OCI-LY1 (cell line): ENCODE measurements at regions not wholly inside any gene's neighbourhood (a gene's known extent, or its start where the extent isn't known, plus 50 kb on each side); places are given as distances from the start of the nearest gene placed in this dataset.

Experiments
- H2AFZ ChIP-seq: fragments of 200-600 bp; sonication (generic), shearing (Covaris generic); 2 replicates; pipeline ENCODE4 v1.6.0; 2014; ENCODE audit warnings: antibody characterized with exemption, mild to moderate bottlenecking, low read length
- H3F3A ChIP-seq: fragments of 200-600 bp; sonication (generic), shearing (Covaris generic); 2 replicates; pipeline ENCODE4 v1.6.0; 2014; ENCODE audit warnings: mild to moderate bottlenecking, antibody characterized with exemption, low read length, moderate library complexity; ENCODE audit not compliant: insufficient read depth
- H3K27ac ChIP-seq: fragments of 200-600 bp; sonication (generic); 2 replicates; pipeline ENCODE4 v1.5.1; 2014; ENCODE audit warnings: low read length, mixed run types, mild to moderate bottlenecking, low read depth; ENCODE audit not compliant: poor library complexity, severe bottlenecking
- H3K27me3 ChIP-seq: fragments of 200-600 bp; sonication (generic); 2 replicates; pipeline ENCODE4 v1.6.0; 2014; ENCODE audit warnings: antibody characterized with exemption, mild to moderate bottlenecking, low read length, moderate library complexity; ENCODE audit not compliant: insufficient read depth
- H3K36me3 ChIP-seq: fragments of 200-600 bp; sonication (generic); 2 replicates; pipeline ENCODE4 v1.6.1; 2014; ENCODE audit warnings: mild to moderate bottlenecking, antibody characterized with exemption, low read length, moderate library complexity, mixed read lengths; ENCODE audit not compliant: insufficient read depth
- H3K4me1 ChIP-seq: fragments of 200-600 bp; sonication (generic); 2 replicates; pipeline ENCODE4 v1.5.1; 2014; ENCODE audit warnings: mild to moderate bottlenecking, low read length, moderate library complexity; ENCODE audit not compliant: insufficient read depth, severe bottlenecking
- H3K4me2 ChIP-seq: fragments of 200-600 bp; sonication (generic), shearing (Covaris generic); 2 replicates; pipeline ENCODE4 v1.6.1; 2014; ENCODE audit warnings: low read length
- H3K4me3 ChIP-seq: fragments of 200-600 bp; sonication (generic); 2 replicates; pipeline ENCODE4 v1.5.1; 2014; ENCODE audit warnings: low read length, low read depth, mild to moderate bottlenecking, mixed read lengths; ENCODE audit not compliant: poor library complexity, severe bottlenecking
- H3K79me2 ChIP-seq: fragments of 200-600 bp; shearing (Covaris generic); 2 replicates; pipeline ENCODE4 v1.6.1; 2016; ENCODE audit warnings: mixed run types, low read length, mixed read lengths; ENCODE audit not compliant: insufficient read depth
- H3K9ac ChIP-seq: fragments of 200-600 bp; sonication (generic), shearing (Covaris generic); 2 replicates; pipeline ENCODE4 v1.6.1; 2014; ENCODE audit warnings: mild to moderate bottlenecking, low read length, mixed read lengths
- H3K9me2 ChIP-seq: fragments of 200-600 bp; sonication (generic), shearing (Covaris generic); 2 replicates; pipeline ENCODE4 v1.6.1; 2014; ENCODE audit warnings: low read depth, mild to moderate bottlenecking, low read length, mixed read lengths
- H3K9me3 ChIP-seq: fragments of 200-600 bp; shearing (Covaris generic); 2 replicates; pipeline ENCODE4 v1.6.1; 2014; ENCODE audit warnings: low read length, mixed read lengths
- H4K20me1 ChIP-seq: fragments of 200-600 bp; sonication (generic), shearing (Covaris generic); 2 replicates; pipeline ENCODE4 v1.6.0; 2016; ENCODE audit warnings: mild to moderate bottlenecking, low read length; ENCODE audit not compliant: insufficient read depth
- EZH2 ChIP-seq: fragments of 200-600 bp; sonication (generic), shearing (Covaris generic); IDR thresholded peaks from 2 replicates; pipeline ENCODE4 v1.8.0; 2017; ENCODE audit warnings: borderline replicate concordance, mixed run types, mild to moderate bottlenecking, antibody characterized with exemption, low read length, moderate library complexity, mixed read lengths
- TF ChIP-seq, protein P1 (sequence below): fragments of 200-600 bp; sonication (generic), shearing (Covaris generic); IDR thresholded peaks from 2 replicates; pipeline ENCODE4 v1.5.1; 2017; ENCODE audit warnings: mild to moderate bottlenecking, antibody characterized with exemption, low read length, moderate library complexity, mixed read lengths

DNA sequence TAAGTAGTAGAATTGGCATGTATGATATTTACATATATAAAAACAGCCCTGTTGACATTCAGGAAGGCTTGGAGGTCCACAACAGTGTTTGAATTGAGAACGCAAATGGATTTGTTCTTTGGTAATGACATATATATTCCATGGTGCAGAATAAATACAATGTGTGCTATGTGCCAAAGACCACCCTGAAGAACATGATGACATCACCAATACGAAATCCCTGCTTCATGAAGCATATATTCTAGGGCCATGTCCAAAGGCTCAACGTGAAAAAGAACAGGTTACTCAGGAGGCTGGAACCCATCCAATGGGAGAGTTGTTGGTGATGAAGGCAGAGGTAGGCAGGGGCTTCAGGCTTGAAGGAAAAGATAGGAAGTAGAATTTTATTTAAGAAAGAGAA is 423.9 kb upstream of the MAF start:
- Histone ChIP-seq H2AFZ (no peak overlapping the region), H3K27me3 (no peaks in the 10 kb centered on the region), H3K4me3 (no peak overlapping the region), H3K79me2 (no peaks in the 10 kb centered on the region), H3K36me3 (no peaks in the 10 kb centered on the region), H3K4me1 (no peaks in the 10 kb centered on the region), H3K9me3 (no peaks in the 10 kb centered on the region), H3K9me2 (no peaks in the 10 kb centered on the region), H3K27ac (no peak overlapping the region), H3K9ac (no peak overlapping the region), H4K20me1 (no peaks in the 10 kb centered on the region), H3K4me2 (no peak overlapping the region), H3F3A (no peaks in the 10 kb centered on the region)
- no peak for TF ChIP-seq EZH2
- TF ChIP-seq, protein P1, sequence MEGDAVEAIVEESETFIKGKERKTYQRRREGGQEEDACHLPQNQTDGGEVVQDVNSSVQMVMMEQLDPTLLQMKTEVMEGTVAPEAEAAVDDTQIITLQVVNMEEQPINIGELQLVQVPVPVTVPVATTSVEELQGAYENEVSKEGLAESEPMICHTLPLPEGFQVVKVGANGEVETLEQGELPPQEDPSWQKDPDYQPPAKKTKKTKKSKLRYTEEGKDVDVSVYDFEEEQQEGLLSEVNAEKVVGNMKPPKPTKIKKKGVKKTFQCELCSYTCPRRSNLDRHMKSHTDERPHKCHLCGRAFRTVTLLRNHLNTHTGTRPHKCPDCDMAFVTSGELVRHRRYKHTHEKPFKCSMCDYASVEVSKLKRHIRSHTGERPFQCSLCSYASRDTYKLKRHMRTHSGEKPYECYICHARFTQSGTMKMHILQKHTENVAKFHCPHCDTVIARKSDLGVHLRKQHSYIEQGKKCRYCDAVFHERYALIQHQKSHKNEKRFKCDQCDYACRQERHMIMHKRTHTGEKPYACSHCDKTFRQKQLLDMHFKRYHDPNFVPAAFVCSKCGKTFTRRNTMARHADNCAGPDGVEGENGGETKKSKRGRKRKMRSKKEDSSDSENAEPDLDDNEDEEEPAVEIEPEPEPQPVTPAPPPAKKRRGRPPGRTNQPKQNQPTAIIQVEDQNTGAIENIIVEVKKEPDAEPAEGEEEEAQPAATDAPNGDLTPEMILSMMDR: no peak

DNA sequence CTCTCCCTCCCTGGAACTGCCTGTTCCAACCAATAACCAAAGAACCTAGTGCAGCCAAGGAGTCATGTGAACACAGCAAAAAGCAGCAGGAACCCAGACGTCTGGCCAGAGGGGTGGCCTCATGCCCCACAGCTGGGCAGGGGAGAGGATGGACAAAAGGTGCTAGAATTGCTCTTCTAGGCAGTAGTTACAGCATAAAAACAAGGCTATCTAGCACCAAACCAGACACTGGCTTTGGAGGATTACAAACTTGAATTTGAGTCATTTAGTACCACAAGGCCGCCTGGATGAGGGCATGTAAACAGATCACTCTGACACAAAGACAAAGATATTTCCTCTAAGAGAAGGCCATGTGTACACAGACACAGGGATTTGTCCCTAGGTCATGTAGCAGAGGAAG is 423.3 kb upstream of the MAF start:
- Histone ChIP-seq H3K4me2 (no peak overlapping the region), H4K20me1 (no peaks in the 10 kb centered on the region), H3K79me2 (no peaks in the 10 kb centered on the region), H3K9me2 (no peaks in the 10 kb centered on the region), H3K27ac (no peak overlapping the region), H3K36me3 (no peaks in the 10 kb centered on the region), H3F3A (no peaks in the 10 kb centered on the region), H3K4me3 (no peak overlapping the region), H3K9ac (no peak overlapping the region), H2AFZ (no peak overlapping the region), H3K27me3 (no peaks in the 10 kb centered on the region), H3K9me3 (no peaks in the 10 kb centered on the region), H3K4me1 (no peaks in the 10 kb centered on the region)
- TF ChIP-seq EZH2: no peak
- TF ChIP-seq, protein P1: no peak

DNA sequence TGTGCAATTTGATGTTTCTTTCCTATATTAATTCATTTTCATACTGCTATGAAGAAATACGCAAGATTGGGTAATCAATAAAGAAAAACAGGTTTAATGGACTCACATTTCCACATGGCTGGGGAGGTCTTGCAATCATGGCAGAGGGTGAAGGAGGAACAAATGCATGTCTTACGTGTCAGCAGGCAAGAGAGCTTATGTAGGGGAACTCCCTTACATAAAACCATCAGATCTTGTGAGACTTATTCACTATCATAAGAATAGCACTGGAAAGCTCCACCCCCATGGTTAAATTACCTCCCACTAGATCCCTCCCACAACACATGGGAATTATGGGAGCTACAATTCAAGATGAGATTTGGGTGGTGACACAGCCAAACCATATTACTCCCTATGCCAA is 418.9 kb upstream of the MAF start:
- Histone ChIP-seq H3K4me2 (no peak overlapping the region), H4K20me1 (no peaks in the 10 kb centered on the region), H3K27ac (no peak overlapping the region), H3K27me3 (no peaks in the 10 kb centered on the region), H3K36me3 (no peaks in the 10 kb centered on the region), H3K9ac (no peak overlapping the region), H2AFZ (no peak overlapping the region), H3K9me3 (no peaks in the 10 kb centered on the region), H3K9me2 (no peaks in the 10 kb centered on the region), H3K4me3 (no peak overlapping the region), H3K4me1 (no peaks in the 10 kb centered on the region), H3K79me2 (no peaks in the 10 kb centered on the region), H3F3A (no peaks in the 10 kb centered on the region)
- TF ChIP-seq, protein P1: no peak
- TF ChIP-seq EZH2: no peak
